ACC112 (cell line): ENCODE measurements at regions not wholly inside any gene's neighbourhood (a gene's known extent, or its start where the extent isn't known, plus 50 kb on each side); places are given as distances from the start of the nearest gene placed in this dataset.
"Not testable (repeated sequence)": the region's sequence is repeated elsewhere in the genome, so short reads cannot be mapped to it uniquely, and the experiment has no call there.

ENCODE experiments used
- H2AFZ ChIP-seq: fragments of 200-600 bp; sonication (generic); one replicate; pipeline ENCODE4 v1.6.0; 2017; ENCODE audit warnings: antibody characterized with exemption, low read length; ENCODE audit not compliant: unreplicated experiment
- H3K27ac ChIP-seq: fragments of 200-600 bp; sonication (generic); 2 replicates; pipeline ENCODE4 v1.5.1; 2014; ENCODE audit warnings: low read depth, mild to moderate bottlenecking, antibody characterized with exemption, low read length, moderate library complexity
- H3K27me3 ChIP-seq: fragments of 200-600 bp; sonication (generic); 2 replicates; pipeline ENCODE4 v1.6.1; 2014; ENCODE audit warnings: mild to moderate bottlenecking, antibody characterized with exemption, low read length, moderate library complexity, mixed read lengths; ENCODE audit not compliant: insufficient read depth
- H3K36me3 ChIP-seq: fragments of 200-600 bp; sonication (generic); 2 replicates; pipeline ENCODE4 v1.6.1; 2016; ENCODE audit warnings: mild to moderate bottlenecking, antibody characterized with exemption, low read length, moderate library complexity, mixed read lengths; ENCODE audit not compliant: insufficient read depth
- H3K4me1 ChIP-seq: fragments of 200-600 bp; sonication (generic); one replicate; pipeline ENCODE4 v1.6.1; 2016; ENCODE audit warnings: low read length, mixed read lengths; ENCODE audit not compliant: insufficient read depth, unreplicated experiment, control insufficient read depth
- H3K4me3 ChIP-seq: fragments of 200-600 bp; sonication (generic); 2 replicates; pipeline ENCODE4 v1.5.1; 2014; ENCODE audit warnings: mild to moderate bottlenecking, low read depth, low read length
- H3K79me2 ChIP-seq: fragments of 200-600 bp; sonication (generic); one replicate; pipeline ENCODE4 v1.6.0; 2016; ENCODE audit warnings: low read length; ENCODE audit not compliant: control insufficient read depth, unreplicated experiment, insufficient read depth

- H2AFZ ChIP-seq = no peak overlapping the region
These were observed 131.9 kb upstream of the PCGF5 start for GRCh38 chr10:91088300-91089140.

GRCh38 chr10:91090761-91091529, 129.5 kb upstream of the PCGF5 start:
- H3K36me3 ChIP-seq = no peaks in the 10 kb centered on the region
- H3K27me3 ChIP-seq = no peaks in the 10 kb centered on the region

More at GRCh38 chr10:91088300-91089140, 131.9 kb upstream of the PCGF5 start:
- Histone ChIP-seq H3K4me1 (no peaks in the 10 kb centered on the region), H3K27ac (no peak overlapping the region), H3K27me3 (no peaks in the 10 kb centered on the region), H3K36me3 (no peaks in the 10 kb centered on the region), H3K4me3 (no peak overlapping the region), H3K79me2 (no peaks in the 10 kb centered on the region)

GRCh38 chr10:91091780-91092179, 128.7 kb upstream of the PCGF5 start:
- Histone ChIP-seq H3K27me3 (no peaks in the 10 kb centered on the region), H2AFZ (no peak overlapping the region), H3K27ac (no peak overlapping the region), H3K4me1 (no peaks in the 10 kb centered on the region), H3K79me2 (no peaks in the 10 kb centered on the region), H3K36me3 (no peaks in the 10 kb centered on the region), H3K4me3 (no peak overlapping the region)

More at GRCh38 chr10:91090761-91091529, 129.5 kb upstream of the PCGF5 start:
- Histone ChIP-seq H3K79me2 (no peaks in the 10 kb centered on the region), H3K4me1 (no peaks in the 10 kb centered on the region), H3K4me3 (no peak overlapping the region), H3K27ac (no peak overlapping the region), H2AFZ (no peak overlapping the region)

GRCh38 chr10:91096274-91096673, 124.2 kb upstream of the PCGF5 start:
- H3K27ac ChIP-seq = no peak overlapping the region
- no peaks in the 10 kb centered on the region; the same call in 1 of the 2 replicates for H3K27me3 ChIP-seq
- H3K4me1 ChIP-seq = no peaks in the 10 kb centered on the region
- no peaks in the 10 kb centered on the region for H3K79me2 ChIP-seq
- H3K4me3 ChIP-seq = no peak overlapping the region
- H3K36me3 ChIP-seq = no peaks in the 10 kb centered on the region
- H2AFZ ChIP-seq = no peak overlapping the region

- Histone ChIP-seq H3K4me3 (no peak overlapping the region), H3K27me3 (peaks cover 3% of the 10 kb centered on the region; the same call in 1 of the 2 replicates), H2AFZ (no peak overlapping the region), H3K79me2 (no peaks in the 10 kb centered on the region), H3K4me1 (no peaks in the 10 kb centered on the region), H3K27ac (no peak overlapping the region), H3K36me3 (no peaks in the 10 kb centered on the region)
These were observed 123.2 kb upstream of the PCGF5 start for GRCh38 chr10:91097313-91097712.

GRCh38 chr10:91098021-91098420, 122.4 kb upstream of the PCGF5 start:
- not testable (repeated sequence) for H3K36me3 ChIP-seq, H3K79me2 ChIP-seq, H3K4me1 ChIP-seq, H3K27ac ChIP-seq, H2AFZ ChIP-seq, H3K27me3 ChIP-seq, H3K4me3 ChIP-seq

GRCh38 chr10:91103384-91104192, 116.9 kb upstream of the PCGF5 start:
- Histone ChIP-seq H3K27me3 (peaks cover 8% of the 10 kb centered on the region; the same call in 1 of the 2 replicates), H3K27ac (no peak overlapping the region), H2AFZ (no peak overlapping the region), H3K4me3 (no peak overlapping the region), H3K4me1 (no peaks in the 10 kb centered on the region), H3K36me3 (no peaks in the 10 kb centered on the region), H3K79me2 (no peaks in the 10 kb centered on the region)

GRCh38 chr10:91104193-91105041, 116.0 kb upstream of the PCGF5 start:
- no peak overlapping the region for H3K27ac ChIP-seq
- H2AFZ ChIP-seq = no peak overlapping the region
- no peaks in the 10 kb centered on the region for H3K36me3 ChIP-seq
- H3K4me3 ChIP-seq = no peak overlapping the region
- H3K4me1 ChIP-seq = no peaks in the 10 kb centered on the region
- H3K79me2 ChIP-seq = no peaks in the 10 kb centered on the region
- H3K27me3 ChIP-seq = 0 out of 2 replicates have a peak, but pooled peaks cover 8% of the 10 kb centered on the region

GRCh38 chr10:91105269-91105668, 115.2 kb upstream of the PCGF5 start:
- no peak overlapping the region for H2AFZ ChIP-seq
- H3K4me3 ChIP-seq = no peak overlapping the region
- H3K79me2 ChIP-seq = no peaks in the 10 kb centered on the region
- no peaks in the 10 kb centered on the region for H3K36me3 ChIP-seq
- no peaks in the 10 kb centered on the region for H3K4me1 ChIP-seq
- H3K27ac ChIP-seq = no peak overlapping the region
- 0 out of 2 replicates have a peak, but pooled peaks cover 8% of the 10 kb centered on the region for H3K27me3 ChIP-seq
